D721Med (cell line): ENCODE measurements at regions not wholly inside any gene's neighbourhood (a gene's known extent, or its start where the extent isn't known, plus 50 kb on each side); places are given as distances from the start of the nearest gene placed in this dataset.

Source experiments
- DNase-seq: peaks from one replicate; pipeline ENCODE4 v3.0.0; 2011; ENCODE audit warnings: low spot score; ENCODE audit not compliant: insufficient read length
- FAIRE-seq: peaks from 2 replicates; lab custom pipeline; 2011; peaks lifted over from hg19 to GRCh38; lab: Jason Lieb, UNC
- TF ChIP-seq, protein P1 (sequence below): IDR thresholded peaks from 2 replicates; pipeline ENCODE4 v1.5.1; 2012; ENCODE audit warnings: mild to moderate bottlenecking, control low read depth; ENCODE audit not compliant: insufficient read depth; ENCODE audit errors: missing control alignments

GRCh38 chr1:82386365-82387011, 585.8 kb downstream of the ADGRL2 start:
- DNase-seq (no peak), FAIRE-seq (peak; percentile 25)
- TF ChIP-seq, protein P1, sequence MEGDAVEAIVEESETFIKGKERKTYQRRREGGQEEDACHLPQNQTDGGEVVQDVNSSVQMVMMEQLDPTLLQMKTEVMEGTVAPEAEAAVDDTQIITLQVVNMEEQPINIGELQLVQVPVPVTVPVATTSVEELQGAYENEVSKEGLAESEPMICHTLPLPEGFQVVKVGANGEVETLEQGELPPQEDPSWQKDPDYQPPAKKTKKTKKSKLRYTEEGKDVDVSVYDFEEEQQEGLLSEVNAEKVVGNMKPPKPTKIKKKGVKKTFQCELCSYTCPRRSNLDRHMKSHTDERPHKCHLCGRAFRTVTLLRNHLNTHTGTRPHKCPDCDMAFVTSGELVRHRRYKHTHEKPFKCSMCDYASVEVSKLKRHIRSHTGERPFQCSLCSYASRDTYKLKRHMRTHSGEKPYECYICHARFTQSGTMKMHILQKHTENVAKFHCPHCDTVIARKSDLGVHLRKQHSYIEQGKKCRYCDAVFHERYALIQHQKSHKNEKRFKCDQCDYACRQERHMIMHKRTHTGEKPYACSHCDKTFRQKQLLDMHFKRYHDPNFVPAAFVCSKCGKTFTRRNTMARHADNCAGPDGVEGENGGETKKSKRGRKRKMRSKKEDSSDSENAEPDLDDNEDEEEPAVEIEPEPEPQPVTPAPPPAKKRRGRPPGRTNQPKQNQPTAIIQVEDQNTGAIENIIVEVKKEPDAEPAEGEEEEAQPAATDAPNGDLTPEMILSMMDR = no peak

GRCh38 chr1:82384776-82385175, 584.0 kb downstream of the ADGRL2 start:
- FAIRE-seq = no peak
- TF ChIP-seq, protein P1 = no peak

GRCh38 chr1:82377201-82377884, 576.6 kb downstream of the ADGRL2 start:
- no peak for FAIRE-seq
- TF ChIP-seq, protein P1 = no peak
- DNase-seq = no peak

More at GRCh38 chr1:82384776-82385175, 584.0 kb downstream of the ADGRL2 start:
- no peak for DNase-seq

DNA sequence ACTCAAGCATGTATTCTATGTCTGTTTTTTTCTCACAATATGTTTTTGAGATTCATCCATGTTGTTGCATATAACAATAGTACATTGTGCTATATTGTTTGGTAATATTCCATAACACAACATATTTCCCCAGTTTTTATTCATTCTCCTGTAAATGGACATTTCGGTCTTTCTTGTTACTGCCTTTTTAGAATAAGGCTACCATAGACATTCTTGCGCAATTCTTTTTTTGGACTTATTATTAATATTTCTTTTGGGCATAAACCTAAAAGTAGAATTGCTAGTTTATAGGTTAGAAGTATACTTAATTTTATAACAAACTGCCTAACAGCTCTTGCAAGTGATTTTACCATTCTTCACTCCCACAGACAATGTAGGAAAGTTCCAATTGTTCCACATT, 573.0 kb downstream of the ADGRL2 start:
- FAIRE-seq = no peak

GRCh38 chr1:82371844-82372498, 571.2 kb downstream of the ADGRL2 start:
- no peak for DNase-seq
- no peak for FAIRE-seq
- TF ChIP-seq, protein P1 = no peak

More for the DNA sequence above, 573.0 kb downstream of the ADGRL2 start:
- no peak for DNase-seq
- TF ChIP-seq, protein P1 = no peak

- TF ChIP-seq, protein P1 = no peak
Observed at GRCh38 chr1:82367456-82367855, 566.7 kb downstream of the ADGRL2 start.

More at GRCh38 chr1:82367456-82367855, 566.7 kb downstream of the ADGRL2 start:
- no peak for DNase-seq
- no peak for FAIRE-seq
